Fibroblast of lung (primary cell): ENCODE measurements at regions not wholly inside any gene's neighbourhood (a gene's known extent, or its start where the extent isn't known, plus 50 kb on each side); places are given as distances from the start of the nearest gene placed in this dataset.

Experiments
- DNase-seq, 2 donors: peaks; one replicate each; pipeline versions ENCODE4 v3.0.0 to v3.0.0-alpha.2; 2010; ENCODE audit warnings: low read depth in 2 of 2
- H2AFZ ChIP-seq: 2 replicates; pipeline ENCODE4 v1.5.1; 2012; ENCODE audit warnings: low read length, control low read depth, inconsistent platforms
- H3K27ac ChIP-seq: 2 replicates; pipeline ENCODE4 v1.5.1; 2011; ENCODE audit warnings: low read length, control low read depth; ENCODE audit not compliant: insufficient read depth
- H3K27me3 ChIP-seq: 2 replicates; pipeline ENCODE4 v1.5.1; 2011; ENCODE audit warnings: mild to moderate bottlenecking, low read length; ENCODE audit not compliant: control insufficient read depth, insufficient read depth
- H3K36me3 ChIP-seq: 2 replicates; pipeline ENCODE4 v1.5.1; 2011; ENCODE audit warnings: low read length; ENCODE audit not compliant: control insufficient read depth, insufficient read depth
- H3K4me1 ChIP-seq: 2 replicates; pipeline ENCODE4 v1.5.1; 2011; ENCODE audit warnings: low read length; ENCODE audit not compliant: control insufficient read depth, insufficient read depth; ENCODE audit errors: extremely low read depth
- H3K4me2 ChIP-seq: 2 replicates; pipeline ENCODE4 v1.5.1; 2011; ENCODE audit warnings: low read length, control low read depth; ENCODE audit not compliant: insufficient read depth; ENCODE audit errors: extremely low read depth
- H3K4me3 ChIP-seq, 4 experiments: fragments of 200-600 bp in 1 of 4; sonication (generic) in 1 of 4; replicated peaks in 1 of 4; 2 replicates each; pipeline ENCODE4 v1.5.1; 2011 to 2016; ENCODE audit warnings: low read length in 4 of 4, low read depth in 3 of 4, mild to moderate bottlenecking in 3 of 4, control low read depth in 2 of 4, inconsistent platforms in 1 of 4, mixed read lengths in 1 of 4; ENCODE audit not compliant: insufficient read depth in 1 of 4; ENCODE audit errors: control extremely low read depth in 1 of 4
- H3K79me2 ChIP-seq: 2 replicates; pipeline ENCODE4 v1.5.1; 2012; ENCODE audit warnings: mild to moderate bottlenecking, low read length, inconsistent platforms; ENCODE audit not compliant: control insufficient read depth, insufficient read depth
- H3K9ac ChIP-seq: 2 replicates; pipeline ENCODE4 v1.5.1; 2011; ENCODE audit warnings: mild to moderate bottlenecking, low read length, control low read depth; ENCODE audit not compliant: insufficient read depth
- H3K9me3 ChIP-seq: 2 replicates; pipeline ENCODE4 v1.5.1; 2012; ENCODE audit warnings: low read depth, low read length; ENCODE audit not compliant: control insufficient read depth, insufficient read depth
- H4K20me1 ChIP-seq: 2 replicates; pipeline ENCODE4 v1.5.1; 2011; ENCODE audit warnings: low read length; ENCODE audit not compliant: control insufficient read depth, insufficient read depth; ENCODE audit errors: extremely low read depth
- EZH2 ChIP-seq: IDR thresholded peaks from 2 replicates; pipeline ENCODE4 v1.5.1; 2012; ENCODE audit warnings: low read length, control low read depth, mild to moderate bottlenecking; ENCODE audit errors: missing control alignments
- TF ChIP-seq, protein P1 (sequence below), 2 donors: IDR thresholded peaks in 1 of 2; conservative IDR thresholded peaks in 1 of 2; 1 replicate in 1 of 2; 2 replicates in 1 of 2; pipeline ENCODE4 v1.5.1; 2011 to 2012; ENCODE audit warnings: low read length in 2 of 2, control low read depth in 1 of 2, inconsistent platforms in 1 of 2, low read depth in 1 of 2, mild to moderate bottlenecking in 1 of 2

DNA sequence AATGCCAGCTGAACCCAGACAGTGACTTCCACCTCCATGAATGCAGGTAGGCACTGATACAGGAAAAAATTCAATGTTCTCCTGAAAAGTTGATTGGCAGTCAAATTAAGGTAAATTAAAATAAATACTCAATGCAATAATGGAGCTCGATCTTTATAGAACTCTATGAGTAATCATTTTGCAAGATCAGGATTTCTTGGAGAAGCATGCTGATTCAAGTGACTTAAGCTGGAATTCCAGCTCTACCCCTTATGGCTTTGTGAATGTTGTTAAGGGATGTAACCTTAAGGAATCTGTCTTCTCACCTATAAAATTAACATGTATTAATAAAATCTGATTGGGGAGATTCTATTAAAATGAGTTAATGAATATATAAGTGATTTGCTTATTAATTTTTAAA lies 145.1 kb downstream of the QPCT start:
- no peaks in the 10 kb centered on the region for H3K27me3 ChIP-seq
- H3K9ac ChIP-seq: no peak overlapping the region
- H3K4me1 ChIP-seq: peaks cover 6% of the 10 kb centered on the region
- DNase-seq: no peak
- peak overlapping the region; percentile 15 for H3K4me2 ChIP-seq
- H4K20me1 ChIP-seq: no peaks in the 10 kb centered on the region
- no peaks in the 10 kb centered on the region for H3K36me3 ChIP-seq
- H3K4me3 ChIP-seq: no peak overlapping the region
- H3K79me2 ChIP-seq: no peaks in the 10 kb centered on the region
- no peak overlapping the region for H3K27ac ChIP-seq
- H3K9me3 ChIP-seq: no peaks in the 10 kb centered on the region
- TF ChIP-seq EZH2: no peak
- TF ChIP-seq, protein P1, sequence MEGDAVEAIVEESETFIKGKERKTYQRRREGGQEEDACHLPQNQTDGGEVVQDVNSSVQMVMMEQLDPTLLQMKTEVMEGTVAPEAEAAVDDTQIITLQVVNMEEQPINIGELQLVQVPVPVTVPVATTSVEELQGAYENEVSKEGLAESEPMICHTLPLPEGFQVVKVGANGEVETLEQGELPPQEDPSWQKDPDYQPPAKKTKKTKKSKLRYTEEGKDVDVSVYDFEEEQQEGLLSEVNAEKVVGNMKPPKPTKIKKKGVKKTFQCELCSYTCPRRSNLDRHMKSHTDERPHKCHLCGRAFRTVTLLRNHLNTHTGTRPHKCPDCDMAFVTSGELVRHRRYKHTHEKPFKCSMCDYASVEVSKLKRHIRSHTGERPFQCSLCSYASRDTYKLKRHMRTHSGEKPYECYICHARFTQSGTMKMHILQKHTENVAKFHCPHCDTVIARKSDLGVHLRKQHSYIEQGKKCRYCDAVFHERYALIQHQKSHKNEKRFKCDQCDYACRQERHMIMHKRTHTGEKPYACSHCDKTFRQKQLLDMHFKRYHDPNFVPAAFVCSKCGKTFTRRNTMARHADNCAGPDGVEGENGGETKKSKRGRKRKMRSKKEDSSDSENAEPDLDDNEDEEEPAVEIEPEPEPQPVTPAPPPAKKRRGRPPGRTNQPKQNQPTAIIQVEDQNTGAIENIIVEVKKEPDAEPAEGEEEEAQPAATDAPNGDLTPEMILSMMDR (conservative IDR thresholded peaks at IDR 0.05 in 1 of 2, IDR thresholded peaks at IDR 0.05 in 1 of 2; ENCODE audit: low read depth in 1 of 2, low read length in 2 of 2): no peak
- no peak overlapping the region for H2AFZ ChIP-seq

DNA sequence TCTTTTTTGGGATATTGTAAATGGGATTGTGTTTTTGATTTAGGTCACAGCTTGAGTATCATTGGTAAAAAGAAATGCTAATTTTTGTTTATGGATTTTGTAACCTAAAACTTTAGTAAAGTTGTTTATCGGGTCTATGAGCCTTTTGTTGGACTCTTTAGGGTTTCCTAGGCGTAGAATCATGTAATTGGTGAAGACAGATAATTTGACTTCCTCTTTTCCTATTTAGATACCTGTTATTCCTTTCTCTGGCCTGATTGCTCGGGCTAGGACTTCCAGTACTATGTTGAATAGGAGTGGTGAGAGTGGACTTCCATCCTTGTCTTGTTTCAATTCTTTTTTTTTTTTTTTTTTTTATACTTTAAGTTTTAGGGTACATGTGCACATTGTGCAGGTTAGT lies 149.0 kb downstream of the QPCT start:
- Histone ChIP-seq H3K4me2 (no peak overlapping the region), H2AFZ (no peak overlapping the region), H3K79me2 (no peaks in the 10 kb centered on the region), H3K36me3 (no peaks in the 10 kb centered on the region), H3K9ac (no peak overlapping the region), H3K27me3 (no peaks in the 10 kb centered on the region), H3K4me3 (no peak overlapping the region), H3K9me3 (no peaks in the 10 kb centered on the region), H4K20me1 (no peaks in the 10 kb centered on the region), H3K4me1 (peaks cover 6% of the 10 kb centered on the region), H3K27ac (no peak overlapping the region)
- no peak for DNase-seq
- TF ChIP-seq, protein P1 (conservative IDR thresholded peaks at IDR 0.05 in 1 of 2, IDR thresholded peaks at IDR 0.05 in 1 of 2; ENCODE audit: low read depth in 1 of 2, low read length in 2 of 2): no peak
- no peak for TF ChIP-seq EZH2

DNA sequence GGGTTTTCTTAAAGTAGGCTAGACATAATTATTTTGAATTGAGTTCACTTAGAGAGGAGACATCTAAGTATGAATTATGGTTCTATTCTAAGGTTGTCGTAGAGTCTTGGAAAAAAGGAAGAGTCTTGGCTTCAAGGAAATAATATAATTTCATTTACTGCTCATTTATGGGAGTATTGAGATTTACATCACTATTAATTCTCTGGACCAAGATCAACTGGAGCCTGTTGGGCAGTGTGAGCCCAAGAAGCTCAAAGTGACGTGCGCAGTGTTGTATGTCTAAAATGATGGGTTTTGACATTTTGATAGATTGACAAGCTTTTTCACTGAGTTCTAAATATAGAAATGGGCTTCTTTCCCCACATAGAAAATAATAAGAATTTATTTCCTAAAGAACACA lies 154.7 kb downstream of the QPCT start:
- no peak overlapping the region for H3K27ac ChIP-seq
- H3K4me3 ChIP-seq: no peak overlapping the region
- no peak overlapping the region for H3K9ac ChIP-seq
- H2AFZ ChIP-seq: no peak overlapping the region
- H3K9me3 ChIP-seq: no peaks in the 10 kb centered on the region
- H3K4me1 ChIP-seq: peaks cover 6% of the 10 kb centered on the region
- H3K79me2 ChIP-seq: no peaks in the 10 kb centered on the region
- DNase-seq: no peak
- no peaks in the 10 kb centered on the region for H4K20me1 ChIP-seq
- H3K27me3 ChIP-seq: no peaks in the 10 kb centered on the region
- no peak overlapping the region for H3K4me2 ChIP-seq
- no peaks in the 10 kb centered on the region for H3K36me3 ChIP-seq
- no peak for TF ChIP-seq EZH2
- TF ChIP-seq, protein P1 (conservative IDR thresholded peaks at IDR 0.05 in 1 of 2, IDR thresholded peaks at IDR 0.05 in 1 of 2; ENCODE audit: low read depth in 1 of 2, low read length in 2 of 2): no peak
